Activated B cell treated with CpG ODN at 0.5 μM for 24 hours (primary cell): ENCODE measurements at regions not wholly inside any gene's neighbourhood (a gene's known extent, or its start where the extent isn't known, plus 50 kb on each side); places are given as distances from the start of the nearest gene placed in this dataset.
"Not testable (repeated sequence)": the region's sequence is repeated elsewhere in the genome, so short reads cannot be mapped to it uniquely, and the experiment has no call there.

Experiments used
- ATAC-seq: fragments of 200-7000 bp; cut with Tn5 transposase; one replicate; pipeline ENCODE4 v1.10.0; 2021; ENCODE audit warnings: low read depth, mild to moderate bottlenecking, moderate library complexity
- CTCF ChIA-PET: fragments of 350-600 bp; sonication (Branson Sonifier 250); formaldehyde crosslinking; loops from one replicate; lab custom pipeline; 2021; ENCODE audit warnings: antibody characterized with exemption; lab: Charles Lee
- POLR2A ChIA-PET: fragments of 350-600 bp; sonication (Branson Sonifier 250); formaldehyde crosslinking; loops from one replicate; lab custom pipeline; 2021; ENCODE audit warnings: antibody characterized with exemption; lab: Charles Lee
- DNase-seq: peaks from one replicate; pipeline ENCODE4 v3.0.0; 2022
- H3K27ac Mint-ChIP-seq: one replicate; pipeline ENCODE4 v1.8.0; 2020; ENCODE audit warnings: mixed read lengths
- H3K27me3 Mint-ChIP-seq: one replicate; pipeline ENCODE4 v1.8.0; 2021; ENCODE audit warnings: mixed read lengths
- H3K36me3 Mint-ChIP-seq: one replicate; pipeline ENCODE4 v1.8.0; 2021; ENCODE audit warnings: low read depth, mixed read lengths
- H3K4me1 Mint-ChIP-seq: one replicate; pipeline ENCODE4 v1.8.0; 2021; ENCODE audit warnings: mixed read lengths
- H3K4me3 Mint-ChIP-seq: one replicate; pipeline ENCODE4 v1.8.0; 2020; ENCODE audit warnings: mild to moderate bottlenecking, mixed read lengths
- H3K9me3 Mint-ChIP-seq: one replicate; pipeline ENCODE4 v1.8.0; 2020; ENCODE audit warnings: mixed read lengths
- intact Hi-C: fragments of 100-400 bp; cut with micrococcal nuclease; formaldehyde crosslinking; loops from one replicate; pipeline ENCODE4 v1.15.1; 2024
- TF ChIP-seq, protein P1 (sequence below): fragments of 200-600 bp; IDR thresholded peaks from one replicate; pipeline ENCODE4 v1.8.0; 2022; ENCODE audit warnings: antibody characterized with exemption, mild to moderate bottlenecking

DNA sequence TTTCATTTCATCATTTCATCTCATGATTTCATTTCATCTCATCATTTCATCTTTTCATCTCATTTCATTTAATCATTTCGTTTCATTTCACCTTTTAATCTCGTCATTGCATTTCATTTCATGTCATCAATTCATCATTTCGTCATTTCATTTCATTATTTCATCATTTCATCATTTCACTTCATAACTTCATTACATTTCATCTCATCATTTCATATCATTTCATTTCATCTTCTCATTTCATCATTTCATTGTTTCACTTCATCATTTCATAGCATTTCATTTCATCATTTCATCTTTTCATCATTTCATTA lies 131.6 kb downstream of the ZNF92 start:
- CTCF ChIA-PET, DNase-seq, H3K27me3 Mint-ChIP-seq, POLR2A ChIA-PET, H3K36me3 Mint-ChIP-seq, H3K4me3 Mint-ChIP-seq, H3K27ac Mint-ChIP-seq, H3K4me1 Mint-ChIP-seq, H3K9me3 Mint-ChIP-seq, ATAC-seq: not testable (repeated sequence)
- TF ChIP-seq, protein P1, sequence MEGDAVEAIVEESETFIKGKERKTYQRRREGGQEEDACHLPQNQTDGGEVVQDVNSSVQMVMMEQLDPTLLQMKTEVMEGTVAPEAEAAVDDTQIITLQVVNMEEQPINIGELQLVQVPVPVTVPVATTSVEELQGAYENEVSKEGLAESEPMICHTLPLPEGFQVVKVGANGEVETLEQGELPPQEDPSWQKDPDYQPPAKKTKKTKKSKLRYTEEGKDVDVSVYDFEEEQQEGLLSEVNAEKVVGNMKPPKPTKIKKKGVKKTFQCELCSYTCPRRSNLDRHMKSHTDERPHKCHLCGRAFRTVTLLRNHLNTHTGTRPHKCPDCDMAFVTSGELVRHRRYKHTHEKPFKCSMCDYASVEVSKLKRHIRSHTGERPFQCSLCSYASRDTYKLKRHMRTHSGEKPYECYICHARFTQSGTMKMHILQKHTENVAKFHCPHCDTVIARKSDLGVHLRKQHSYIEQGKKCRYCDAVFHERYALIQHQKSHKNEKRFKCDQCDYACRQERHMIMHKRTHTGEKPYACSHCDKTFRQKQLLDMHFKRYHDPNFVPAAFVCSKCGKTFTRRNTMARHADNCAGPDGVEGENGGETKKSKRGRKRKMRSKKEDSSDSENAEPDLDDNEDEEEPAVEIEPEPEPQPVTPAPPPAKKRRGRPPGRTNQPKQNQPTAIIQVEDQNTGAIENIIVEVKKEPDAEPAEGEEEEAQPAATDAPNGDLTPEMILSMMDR = peak; percentile 25
- intact Hi-C loops = loop anchor here (10.0 kb wide), 1 partner anchor 130 kb away; the partner anchor contains the start of gene ZNF92

DNA sequence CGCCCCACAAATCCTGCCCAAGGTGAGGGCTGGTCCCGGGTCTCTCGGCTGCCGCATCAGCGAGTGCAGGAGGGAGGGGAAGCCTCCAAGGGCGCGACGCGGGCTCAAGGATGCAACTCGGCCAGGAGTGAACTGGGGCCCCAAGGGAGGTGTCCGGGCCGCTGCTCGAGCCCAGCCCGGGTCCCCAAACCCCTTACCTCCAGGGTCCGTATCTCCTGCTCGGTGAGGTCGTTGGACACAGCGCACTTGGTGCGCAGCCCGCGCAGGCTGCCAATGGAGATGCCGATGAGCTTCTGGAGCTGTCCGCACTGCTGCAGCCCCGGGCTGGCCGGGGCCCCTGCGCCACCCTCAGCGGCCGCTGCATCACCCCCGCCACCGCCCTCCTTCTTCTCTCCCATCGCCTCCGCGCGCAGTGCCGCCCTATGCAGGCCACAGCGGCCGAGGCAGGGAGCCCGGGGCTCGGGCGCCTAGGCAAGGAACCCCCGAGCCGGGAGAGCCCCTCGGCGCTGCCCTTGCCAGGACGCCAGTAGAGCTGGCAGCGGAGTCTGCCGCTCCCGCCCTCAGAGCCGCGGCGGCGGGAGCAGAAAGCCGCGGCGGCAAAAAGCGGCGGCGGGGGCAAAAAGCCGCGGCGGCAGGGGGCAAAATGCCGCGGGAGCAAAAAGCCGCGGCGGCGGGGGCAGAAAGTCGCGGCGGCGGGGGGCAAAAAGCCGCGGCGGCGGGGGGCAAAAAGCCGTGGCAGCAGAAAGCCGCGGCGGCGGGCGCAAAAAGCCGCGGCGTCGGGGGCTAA lies 135.1 kb downstream of the ZNF92 start:
- intact Hi-C loops = loop anchor here (10.0 kb wide), 1 partner anchor 134 kb away; the partner anchor contains the start of gene ZNF92
- CTCF ChIA-PET = interaction anchor here (0.6 kb wide), 1 partner anchor 127 kb away, joined by 3 read pairs; no protein-coding TSS in a partner anchor
- ATAC-seq = peak; percentile 45
- not testable (repeated sequence) for H3K36me3 Mint-ChIP-seq, H3K9me3 Mint-ChIP-seq, H3K27ac Mint-ChIP-seq, H3K4me1 Mint-ChIP-seq
- peak overlapping the region; percentile 72 for H3K4me3 Mint-ChIP-seq
- POLR2A ChIA-PET = interaction anchor here (0.6 to 0.8 kb wide), 2 partner anchors 134 to 1620 kb away, joined by 3 to 15 read pairs; no protein-coding TSS in a partner anchor
- DNase-seq = peak; percentile 17
- H3K27me3 Mint-ChIP-seq = peaks cover 13% of the 10 kb centered on the region

DNA sequence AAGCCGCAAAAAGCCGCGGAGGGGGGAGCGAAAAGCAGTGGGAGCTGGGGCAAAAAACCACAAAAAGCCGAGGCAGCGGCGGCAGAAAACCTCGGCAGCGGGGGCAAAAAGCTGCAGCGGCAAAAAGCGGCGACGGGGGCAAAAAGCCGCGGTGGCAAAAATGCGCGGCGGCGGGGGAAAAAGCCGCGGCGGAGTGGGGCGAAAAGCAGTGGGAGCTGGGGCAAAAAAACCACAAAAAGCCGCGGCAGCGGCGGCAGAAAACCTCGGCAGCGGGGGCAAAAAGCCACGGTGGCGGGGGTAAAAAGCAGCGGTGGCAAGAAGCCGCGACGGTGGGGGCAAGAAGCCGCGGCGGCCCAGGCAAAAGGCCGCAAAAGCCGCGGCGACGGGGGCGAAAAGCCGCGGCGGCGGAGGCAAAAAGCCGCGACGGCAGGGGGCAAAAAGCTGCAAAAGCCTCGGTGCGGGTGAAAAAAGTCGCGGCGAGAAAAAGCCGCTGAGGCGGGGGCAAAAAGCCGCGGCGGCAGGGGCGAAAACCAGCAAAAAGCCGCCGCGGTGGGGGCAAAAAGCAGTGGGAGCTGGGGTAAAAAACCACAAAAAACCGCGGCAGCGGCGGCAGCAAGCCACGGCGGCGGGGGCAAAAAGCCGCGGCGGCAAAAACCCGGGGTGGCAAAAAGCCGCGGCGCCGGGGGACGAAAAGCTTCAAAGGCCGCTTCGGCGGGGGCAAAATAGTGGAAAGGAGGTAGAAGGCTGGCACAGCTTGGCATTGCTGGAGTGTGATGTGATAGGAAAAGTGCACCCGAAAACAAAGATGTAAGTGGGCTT lies 135.9 kb downstream of the ZNF92 start:
- peak overlapping the region; percentile 59 for H3K27ac Mint-ChIP-seq
- ChIA-PET POLR2A (interaction anchor here (0.6 to 0.8 kb wide), 2 partner anchors 135 to 1619 kb away, joined by 3 to 15 read pairs; no protein-coding TSS in a partner anchor), CTCF (interaction anchor here (0.6 kb wide), 1 partner anchor 128 kb away, joined by 3 read pairs; no protein-coding TSS in a partner anchor)
- DNase-seq (peak; percentile 14), ATAC-seq (no peak)
- H3K27me3 Mint-ChIP-seq = peaks cover 15% of the 10 kb centered on the region
- peak overlapping the region; percentile 72 for H3K4me3 Mint-ChIP-seq
- no peaks in the 10 kb centered on the region for H3K36me3 Mint-ChIP-seq
- TF ChIP-seq, protein P1 = no peak
- H3K9me3 Mint-ChIP-seq = no peaks in the 10 kb centered on the region
- H3K4me1 Mint-ChIP-seq = peaks cover 6% of the 10 kb centered on the region
- intact Hi-C loops = loop anchor here (10.0 kb wide), 1 partner anchor 135 kb away; the partner anchor contains the start of gene ZNF92

DNA sequence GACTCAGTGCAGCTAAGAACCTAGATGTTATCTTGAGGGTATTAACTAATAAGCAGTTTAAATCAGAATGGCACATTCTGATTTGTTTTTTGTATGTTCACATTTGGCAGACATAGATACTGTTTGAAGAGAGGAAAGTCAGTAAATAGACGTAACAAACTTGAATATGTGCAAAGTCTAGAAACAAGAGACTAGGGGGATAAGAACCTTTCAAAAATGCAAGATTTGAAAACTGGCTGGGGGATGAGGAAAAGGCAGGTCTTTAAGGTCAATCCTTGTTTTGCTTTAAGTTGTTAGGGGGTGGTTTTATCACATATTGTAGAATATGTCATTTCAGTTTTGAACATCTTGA lies 136.5 kb downstream of the ZNF92 start:
- intact Hi-C loops, CTCF ChIA-PET: not testable (repeated sequence)
- peak overlapping the region; percentile 72 for H3K4me3 Mint-ChIP-seq

DNA sequence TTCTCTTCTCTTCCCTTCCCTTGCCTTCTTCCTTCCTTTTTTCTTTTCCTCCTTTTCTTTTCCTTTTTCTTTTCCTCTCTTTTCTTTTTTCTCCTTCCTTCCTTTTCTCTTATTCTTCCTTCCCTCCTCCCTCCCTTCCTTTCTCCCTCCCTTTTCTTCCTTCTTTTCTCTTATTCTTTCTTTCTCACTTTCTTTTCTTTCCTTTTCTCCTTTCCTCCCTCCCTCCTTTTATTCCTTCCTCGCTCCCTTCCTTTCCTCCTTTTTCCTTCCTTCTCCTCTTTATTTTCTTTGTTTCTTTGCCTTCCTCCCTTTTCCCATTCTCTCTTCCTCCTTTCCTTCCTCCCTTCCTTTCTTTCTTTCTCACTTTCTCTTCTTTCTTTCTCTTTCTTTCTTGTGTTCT lies 146.1 kb downstream of the ZNF92 start:
- H3K27ac Mint-ChIP-seq, H3K4me3 Mint-ChIP-seq, ATAC-seq, CTCF ChIA-PET, DNase-seq, H3K36me3 Mint-ChIP-seq, H3K4me1 Mint-ChIP-seq, POLR2A ChIA-PET, H3K9me3 Mint-ChIP-seq, H3K27me3 Mint-ChIP-seq, intact Hi-C loops: not testable (repeated sequence)

More for the DNA sequence above, 136.5 kb downstream of the ZNF92 start:
- H3K36me3 Mint-ChIP-seq, DNase-seq, ATAC-seq, H3K9me3 Mint-ChIP-seq, POLR2A ChIA-PET, H3K4me1 Mint-ChIP-seq: not testable (repeated sequence)
- H3K27ac Mint-ChIP-seq = peak overlapping the region; percentile 59
- H3K27me3 Mint-ChIP-seq = peaks cover 18% of the 10 kb centered on the region

DNA sequence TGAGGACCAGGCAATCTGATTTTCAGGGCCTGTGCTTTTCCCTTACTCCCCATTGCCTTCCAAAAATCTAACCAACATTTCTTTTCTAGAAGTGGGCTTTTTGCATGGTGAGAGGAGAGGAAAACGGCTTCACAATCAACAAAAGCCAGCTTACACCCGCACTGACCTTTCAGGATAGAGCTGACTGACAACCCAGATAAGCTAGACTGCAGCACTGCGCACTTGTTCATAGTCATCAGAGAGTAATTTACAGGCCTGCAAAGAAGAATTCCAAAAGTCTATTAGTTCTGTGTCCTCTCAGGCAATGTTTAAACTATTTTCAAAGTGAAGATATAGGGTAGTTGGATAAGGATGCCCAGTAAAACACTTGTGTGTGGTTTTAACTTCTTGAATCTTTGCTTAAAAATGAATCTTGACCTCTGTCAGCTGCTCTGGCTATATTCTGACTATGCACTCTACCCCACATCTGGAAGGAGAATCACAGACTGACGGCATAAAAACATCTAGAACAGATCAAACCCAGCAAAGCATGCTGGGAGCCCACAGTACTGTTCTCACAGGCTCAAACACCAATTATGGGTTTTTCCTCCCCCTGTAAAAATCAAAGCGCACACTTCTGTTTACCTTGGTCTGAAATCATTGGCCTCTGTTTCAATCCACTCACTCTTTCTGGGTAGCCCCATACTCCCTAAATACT lies 172.0 kb downstream of the ZNF92 start:
- ATAC-seq, intact Hi-C loops: not testable (repeated sequence)

DNA sequence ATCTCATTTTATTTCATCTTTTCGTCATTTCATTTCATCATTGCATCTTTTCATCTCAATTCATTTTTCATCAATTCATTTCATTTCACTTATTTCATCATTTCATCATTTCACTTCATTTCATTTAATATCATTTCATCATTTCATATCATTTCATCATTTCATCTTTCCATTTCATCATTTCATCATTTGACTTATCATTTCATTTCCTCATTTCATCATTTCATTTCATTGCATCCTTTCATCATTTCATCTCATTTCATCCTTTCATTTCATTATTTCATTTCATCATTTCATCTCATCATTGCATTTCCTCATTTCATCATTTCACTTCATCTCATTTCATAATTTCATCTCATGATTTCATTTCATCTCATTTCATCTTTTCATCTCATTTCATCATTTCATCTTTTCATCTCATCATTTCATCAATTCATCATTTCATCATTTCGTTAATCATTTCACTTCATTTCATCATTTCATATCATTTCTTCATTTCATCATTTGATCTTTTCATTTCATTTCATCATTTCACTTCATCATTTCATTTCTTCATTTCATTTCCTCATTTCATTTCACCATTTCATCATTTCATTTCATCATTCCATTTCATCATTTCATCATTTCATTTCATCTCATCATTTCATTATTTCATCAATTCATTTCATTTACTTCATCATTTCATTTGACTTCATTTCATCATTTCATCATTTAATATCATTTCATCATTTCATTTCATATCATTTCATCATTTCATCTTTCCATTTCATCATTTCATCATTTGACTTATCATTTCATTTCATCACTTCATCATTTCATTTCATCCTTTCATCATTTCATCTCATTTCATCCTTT lies 176.2 kb downstream of the ZNF92 start:
- H3K4me1 Mint-ChIP-seq, H3K4me3 Mint-ChIP-seq, H3K27me3 Mint-ChIP-seq, intact Hi-C loops, H3K27ac Mint-ChIP-seq, H3K9me3 Mint-ChIP-seq, H3K36me3 Mint-ChIP-seq, CTCF ChIA-PET, POLR2A ChIA-PET, ATAC-seq, DNase-seq: not testable (repeated sequence)

More for the DNA sequence above, 172.0 kb downstream of the ZNF92 start:
- H3K27ac Mint-ChIP-seq, H3K4me3 Mint-ChIP-seq, CTCF ChIA-PET, H3K4me1 Mint-ChIP-seq, DNase-seq, H3K9me3 Mint-ChIP-seq, H3K36me3 Mint-ChIP-seq, POLR2A ChIA-PET, H3K27me3 Mint-ChIP-seq: not testable (repeated sequence)

DNA sequence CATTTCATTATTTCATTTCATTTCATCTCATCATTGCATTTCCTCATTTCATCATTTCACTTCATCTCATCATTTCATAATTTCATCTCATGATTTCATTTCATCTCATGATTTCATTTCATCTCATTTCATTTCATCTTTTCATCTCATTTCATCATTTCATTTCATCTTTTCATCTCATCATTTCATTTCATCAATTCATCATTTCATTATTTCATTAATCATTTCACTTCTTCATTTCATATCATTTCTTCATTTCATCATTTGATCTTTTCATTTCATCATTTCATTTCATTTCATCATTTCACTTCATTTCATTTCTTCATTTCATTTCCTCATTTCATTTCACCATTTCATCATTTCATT lies 176.8 kb downstream of the ZNF92 start:
- H3K9me3 Mint-ChIP-seq, H3K36me3 Mint-ChIP-seq, intact Hi-C loops, H3K4me1 Mint-ChIP-seq, H3K4me3 Mint-ChIP-seq, H3K27me3 Mint-ChIP-seq, DNase-seq, H3K27ac Mint-ChIP-seq, POLR2A ChIA-PET, ATAC-seq, CTCF ChIA-PET: not testable (repeated sequence)

DNA sequence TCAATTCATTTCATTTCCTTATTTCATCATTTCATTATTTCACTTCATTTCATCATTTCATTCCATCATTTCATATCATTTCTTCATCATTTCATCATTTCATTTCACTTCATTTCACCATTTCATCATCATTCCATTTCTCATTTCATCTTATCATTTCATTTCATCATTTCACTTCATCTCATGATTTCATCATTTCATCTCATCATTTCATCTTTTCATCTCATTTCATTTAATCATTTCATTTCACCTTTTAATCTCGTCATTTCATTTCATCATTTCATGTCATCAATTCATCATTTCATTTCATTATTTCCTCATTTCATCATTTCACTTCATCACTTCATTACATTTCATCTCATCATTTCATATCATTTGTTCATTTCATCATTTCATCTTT lies 177.4 kb downstream of the ZNF92 start:
- H3K4me1 Mint-ChIP-seq, POLR2A ChIA-PET, intact Hi-C loops, CTCF ChIA-PET, DNase-seq, H3K4me3 Mint-ChIP-seq, H3K36me3 Mint-ChIP-seq, H3K27ac Mint-ChIP-seq, H3K9me3 Mint-ChIP-seq, H3K27me3 Mint-ChIP-seq, ATAC-seq: not testable (repeated sequence)
